ENCODE measurements at regions not wholly inside any gene's neighbourhood (a gene's known extent, or its start where the extent isn't known, plus 50 kb on each side); places are given as distances from the start of the nearest gene placed in this dataset.

DNA sequence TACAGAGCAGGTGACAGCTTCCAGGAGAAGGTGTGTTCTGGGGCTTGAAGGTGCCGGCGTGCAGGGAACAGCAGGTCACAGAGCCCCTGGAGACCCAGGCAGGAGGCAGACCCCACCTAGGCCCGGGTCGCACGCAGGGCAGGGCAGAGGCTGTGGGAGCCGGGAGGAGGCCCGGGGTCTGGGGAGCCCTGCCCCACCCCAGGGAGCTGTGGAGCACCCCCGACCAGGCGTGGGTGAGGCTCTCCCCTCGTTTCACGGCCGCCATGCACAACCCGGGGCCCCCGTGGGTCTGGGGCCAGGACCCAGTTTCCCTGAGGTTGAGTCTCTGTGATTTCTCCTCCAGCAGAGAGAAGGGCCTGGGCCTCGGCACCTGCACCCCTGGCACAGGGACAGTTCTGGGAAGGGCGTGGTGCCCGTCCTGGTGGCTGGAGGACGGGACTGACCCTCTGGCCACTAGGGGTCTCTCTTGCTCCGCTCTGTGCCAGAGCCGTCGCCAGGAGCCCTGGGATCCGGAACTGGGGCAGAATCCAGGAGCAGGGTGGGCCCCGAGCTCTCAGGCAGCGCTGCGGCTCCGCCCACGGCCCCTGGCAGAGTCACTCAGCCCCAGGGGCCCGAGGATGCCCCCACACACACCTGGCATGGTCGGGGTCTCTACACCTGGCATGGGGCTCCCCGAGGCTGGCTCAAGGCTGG lies 75.2 kb upstream of the FBRSL1 start:
- Histone ChIP-seq H2BK20ac (ENCODE audit: low read depth, low read length, poor library complexity, severe bottlenecking) (no peak overlapping the region), H3K56ac (ENCODE audit: insufficient read length, low read depth, low read length) (no peak overlapping the region), H3K23me2 (ENCODE audit: insufficient read length, low read depth, low read length, poor library complexity, severe bottlenecking) (no peaks in the 10 kb centered on the region), H2BK5ac (ENCODE audit: insufficient read length, low read length) (no peak overlapping the region), H2BK15ac (ENCODE audit: low read depth, low read length) (no peak overlapping the region), H3T11ph (ENCODE audit: low read length) (no peak overlapping the region), H3K4ac (ENCODE audit: low read depth, low read length) (no peak overlapping the region), H3K9ac (ENCODE audit: extremely low read depth, insufficient read length, low read length) (no peak overlapping the region), H4K91ac (ENCODE audit: insufficient read length, low read depth, low read length) (no peak overlapping the region), H4K5ac (ENCODE audit: insufficient read length, low read depth, low read length) (no peak overlapping the region), H3K79me1 (ENCODE audit: insufficient read depth, low read depth, low read length, poor library complexity, severe bottlenecking) (no peaks in the 10 kb centered on the region), H2BK120ac (ENCODE audit: low read depth, low read length, poor library complexity, severe bottlenecking) (no peak overlapping the region), H3K9me3 (ENCODE audit: control insufficient read depth, low read depth, low read length) (no peaks in the 10 kb centered on the region), H3K14ac (ENCODE audit: insufficient read depth, low read length) (no peak overlapping the region), H3K18ac (ENCODE audit: insufficient read length, low read depth, low read length) (no peak overlapping the region), H2AK5ac (ENCODE audit: insufficient read length, low read length) (no peak overlapping the region), H3K27ac (ENCODE audit: insufficient read length, low read depth, low read length) (no peak overlapping the region), H2AFZ (ENCODE audit: low read length) (no peak overlapping the region), H3K79me2 (ENCODE audit: insufficient read depth, low read length) (no peaks in the 10 kb centered on the region), H3K27me3 (ENCODE audit: insufficient read depth, low read length) (peaks cover 13% of the 10 kb centered on the region; the same call in 1 of the 2 replicates), H4K20me1 (ENCODE audit: control insufficient read depth, insufficient read depth, insufficient read length) (no peaks in the 10 kb centered on the region), H4K8ac (replicated peaks; ENCODE audit: insufficient read length, low read depth, low read length) (no peak overlapping the region), H3K23ac (ENCODE audit: insufficient read length, low read depth, low read length) (no peak overlapping the region), H3K4me2 (ENCODE audit: insufficient read depth, insufficient read length, low read length) (no peak overlapping the region), H2BK12ac (ENCODE audit: insufficient read length, low read depth, low read length) (no peak overlapping the region), H3K4me1 (ENCODE audit: insufficient read depth, low read length) (no peaks in the 10 kb centered on the region)
- Mint-ChIP-seq H3K4me3 (no peak overlapping the region), H3K27me3 (ENCODE audit: low read depth) (peaks cover 59% of the 10 kb centered on the region), H3K9me3 (peaks cover 0 to 4% of the 10 kb centered on the region in 2 experiments; a peak in 2 of 5 replicates), H3K36me3 (ENCODE audit: insufficient read depth in 1 of 3, low read depth in 3 of 3) (no peaks in the 10 kb centered on the region; a peak in 1 of 7 replicates), H3K4me1 (no peaks in the 10 kb centered on the region), H3K27ac (no peak overlapping the region)
- DNase-seq, result peak; percentile 89
- TF ChIP-seq, protein P1, sequence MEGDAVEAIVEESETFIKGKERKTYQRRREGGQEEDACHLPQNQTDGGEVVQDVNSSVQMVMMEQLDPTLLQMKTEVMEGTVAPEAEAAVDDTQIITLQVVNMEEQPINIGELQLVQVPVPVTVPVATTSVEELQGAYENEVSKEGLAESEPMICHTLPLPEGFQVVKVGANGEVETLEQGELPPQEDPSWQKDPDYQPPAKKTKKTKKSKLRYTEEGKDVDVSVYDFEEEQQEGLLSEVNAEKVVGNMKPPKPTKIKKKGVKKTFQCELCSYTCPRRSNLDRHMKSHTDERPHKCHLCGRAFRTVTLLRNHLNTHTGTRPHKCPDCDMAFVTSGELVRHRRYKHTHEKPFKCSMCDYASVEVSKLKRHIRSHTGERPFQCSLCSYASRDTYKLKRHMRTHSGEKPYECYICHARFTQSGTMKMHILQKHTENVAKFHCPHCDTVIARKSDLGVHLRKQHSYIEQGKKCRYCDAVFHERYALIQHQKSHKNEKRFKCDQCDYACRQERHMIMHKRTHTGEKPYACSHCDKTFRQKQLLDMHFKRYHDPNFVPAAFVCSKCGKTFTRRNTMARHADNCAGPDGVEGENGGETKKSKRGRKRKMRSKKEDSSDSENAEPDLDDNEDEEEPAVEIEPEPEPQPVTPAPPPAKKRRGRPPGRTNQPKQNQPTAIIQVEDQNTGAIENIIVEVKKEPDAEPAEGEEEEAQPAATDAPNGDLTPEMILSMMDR (conservative IDR thresholded peaks at IDR 0.05), result peak; percentile 96
- WGBS (ENCODE audit: extremely low coverage, insufficient read length, low lambda C conversion rate), result no CpG with 5 or more reads among the region's 30 CpGs
